ENCODE measurements at regions not wholly inside any gene's neighbourhood (a gene's known extent, or its start where the extent isn't known, plus 50 kb on each side); places are given as distances from the start of the nearest gene placed in this dataset.
"Not testable (repeated sequence)": the region's sequence is repeated elsewhere in the genome, so short reads cannot be mapped to it uniquely, and the experiment has no call there.

DNA sequence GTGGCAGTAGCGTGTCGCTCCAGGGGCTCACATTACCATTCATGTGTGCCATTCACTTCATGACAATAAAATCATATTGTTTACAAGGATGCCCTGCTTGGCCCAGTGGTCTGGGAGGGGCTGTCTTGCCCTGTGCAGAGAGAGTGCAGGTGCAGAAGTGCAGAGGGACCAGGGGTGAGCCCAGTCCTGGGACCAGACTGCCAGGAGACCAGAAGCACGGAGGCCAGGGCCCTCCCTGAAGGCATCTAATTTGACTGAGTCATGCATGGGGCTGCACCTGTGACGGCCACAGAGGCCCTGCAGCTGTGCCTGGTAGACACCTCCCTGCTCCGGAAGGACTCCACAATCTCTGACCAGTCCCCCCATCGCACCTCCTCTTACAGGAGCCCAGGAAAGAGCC lies 164.4 kb upstream of the FOXD4L5 start:
- TF ChIP-seq, protein P1, sequence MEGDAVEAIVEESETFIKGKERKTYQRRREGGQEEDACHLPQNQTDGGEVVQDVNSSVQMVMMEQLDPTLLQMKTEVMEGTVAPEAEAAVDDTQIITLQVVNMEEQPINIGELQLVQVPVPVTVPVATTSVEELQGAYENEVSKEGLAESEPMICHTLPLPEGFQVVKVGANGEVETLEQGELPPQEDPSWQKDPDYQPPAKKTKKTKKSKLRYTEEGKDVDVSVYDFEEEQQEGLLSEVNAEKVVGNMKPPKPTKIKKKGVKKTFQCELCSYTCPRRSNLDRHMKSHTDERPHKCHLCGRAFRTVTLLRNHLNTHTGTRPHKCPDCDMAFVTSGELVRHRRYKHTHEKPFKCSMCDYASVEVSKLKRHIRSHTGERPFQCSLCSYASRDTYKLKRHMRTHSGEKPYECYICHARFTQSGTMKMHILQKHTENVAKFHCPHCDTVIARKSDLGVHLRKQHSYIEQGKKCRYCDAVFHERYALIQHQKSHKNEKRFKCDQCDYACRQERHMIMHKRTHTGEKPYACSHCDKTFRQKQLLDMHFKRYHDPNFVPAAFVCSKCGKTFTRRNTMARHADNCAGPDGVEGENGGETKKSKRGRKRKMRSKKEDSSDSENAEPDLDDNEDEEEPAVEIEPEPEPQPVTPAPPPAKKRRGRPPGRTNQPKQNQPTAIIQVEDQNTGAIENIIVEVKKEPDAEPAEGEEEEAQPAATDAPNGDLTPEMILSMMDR (IDR thresholded peaks at IDR 0.05; ENCODE audit: low read depth, low read length): no peak
- Histone ChIP-seq H3K4me1 (no peaks in the 10 kb centered on the region), H3K4me3 (ENCODE audit: low read depth, low read length) (no peak overlapping the region), H3K27me3 (no peaks in the 10 kb centered on the region), H3K36me3 (no peaks in the 10 kb centered on the region), H3K9me3 (no peaks in the 10 kb centered on the region)
- DNase-seq: no peak

DNA sequence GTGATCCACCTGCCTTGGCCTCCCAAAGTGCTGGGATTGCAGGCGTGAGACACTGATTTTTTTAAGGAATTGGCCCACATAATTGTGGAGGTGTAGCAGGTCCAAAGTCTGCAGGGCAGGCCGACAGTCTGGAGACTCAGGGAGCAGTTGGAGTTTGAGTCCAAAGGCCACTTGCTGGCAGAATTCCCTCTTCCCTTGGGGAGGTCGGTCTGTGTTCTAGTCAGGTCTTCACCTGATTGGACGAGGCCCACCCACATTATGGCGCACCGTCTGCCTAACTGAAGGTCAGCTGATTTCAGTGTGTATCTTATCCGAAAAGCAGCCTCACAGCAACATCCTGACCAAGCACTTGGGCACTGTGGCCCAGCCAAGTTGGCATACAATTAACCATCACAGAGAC lies 162.1 kb upstream of the FOXD4L5 start:
- H3K27me3 ChIP-seq; H3K4me1 ChIP-seq; H3K9me3 ChIP-seq; DNase-seq; H3K4me3 ChIP-seq (ENCODE audit: low read depth, low read length); H3K36me3 ChIP-seq: not testable (repeated sequence)

DNA sequence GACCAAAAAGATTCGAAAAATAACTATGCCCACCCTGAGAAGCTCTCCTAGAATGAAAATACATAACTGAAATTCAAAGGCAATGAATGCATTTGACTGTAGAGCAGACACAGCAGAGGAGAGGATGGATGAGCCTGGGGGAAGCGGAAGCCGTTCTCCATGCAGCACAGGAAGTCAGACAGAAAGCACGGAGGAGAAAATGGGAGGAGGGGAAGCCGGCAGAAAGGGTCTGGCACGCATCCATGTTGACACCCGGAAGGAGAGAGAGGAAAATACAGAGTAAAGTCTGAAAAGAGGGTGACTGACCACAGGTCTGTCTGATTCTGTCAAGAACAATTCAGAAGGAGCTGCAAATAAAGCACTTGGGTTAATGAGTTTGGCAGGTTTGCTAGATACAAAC lies 161.0 kb upstream of the FOXD4L5 start:
- not testable (repeated sequence) for H3K4me1 ChIP-seq; H3K27me3 ChIP-seq; H3K4me3 ChIP-seq (ENCODE audit: low read depth, low read length); H3K36me3 ChIP-seq; H3K9me3 ChIP-seq; DNase-seq

DNA sequence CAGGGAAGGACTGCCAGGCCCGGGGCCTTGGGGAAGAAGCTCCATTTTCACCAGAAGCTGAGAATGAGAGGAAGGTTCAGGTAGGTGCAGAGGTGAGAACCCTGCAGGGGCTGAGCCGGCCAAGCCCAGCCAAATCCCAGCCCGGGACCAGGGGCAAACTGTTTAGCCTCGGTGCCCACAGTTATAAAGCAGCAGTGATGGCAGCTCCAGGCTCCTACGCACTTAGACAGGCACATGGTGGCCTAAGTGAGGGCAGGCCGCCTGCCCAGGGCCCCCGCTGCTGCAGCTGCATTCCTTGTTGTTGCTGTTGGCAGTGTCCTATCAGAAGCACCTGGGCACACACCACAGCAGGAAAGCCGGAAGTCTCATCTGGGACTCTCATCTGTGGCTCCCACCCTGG lies 159.9 kb upstream of the FOXD4L5 start:
- TF ChIP-seq, protein P1 (IDR thresholded peaks at IDR 0.05; ENCODE audit: low read depth, low read length): no peak
- H3K4me1 ChIP-seq: no peaks in the 10 kb centered on the region
- no peak overlapping the region for H3K4me3 ChIP-seq (ENCODE audit: low read depth, low read length)
- no peak for DNase-seq
- H3K9me3 ChIP-seq: no peaks in the 10 kb centered on the region
- no peaks in the 10 kb centered on the region for H3K27me3 ChIP-seq
- no peaks in the 10 kb centered on the region for H3K36me3 ChIP-seq

DNA sequence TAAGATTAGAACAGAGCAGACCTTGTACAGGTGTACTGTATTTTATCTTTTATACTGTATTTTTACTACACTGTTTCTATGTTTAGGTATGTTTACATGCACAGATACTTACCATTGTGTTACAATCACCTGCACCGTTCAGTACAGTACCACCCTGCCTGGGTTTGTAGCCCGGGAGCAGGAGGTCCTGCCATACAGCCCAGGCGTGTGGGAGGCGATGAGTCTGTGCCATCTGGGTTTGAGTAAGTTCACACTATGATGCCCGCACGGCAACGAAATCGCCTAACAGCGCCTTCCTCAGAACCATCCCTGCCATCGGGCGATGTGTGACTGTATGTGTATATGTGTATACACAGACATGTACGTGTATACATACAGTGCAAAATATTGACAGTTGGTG lies 157.1 kb upstream of the FOXD4L5 start:
- not testable (repeated sequence) for H3K36me3 ChIP-seq; H3K27me3 ChIP-seq; H3K4me3 ChIP-seq (ENCODE audit: low read depth, low read length); H3K9me3 ChIP-seq; H3K4me1 ChIP-seq; DNase-seq

DNA sequence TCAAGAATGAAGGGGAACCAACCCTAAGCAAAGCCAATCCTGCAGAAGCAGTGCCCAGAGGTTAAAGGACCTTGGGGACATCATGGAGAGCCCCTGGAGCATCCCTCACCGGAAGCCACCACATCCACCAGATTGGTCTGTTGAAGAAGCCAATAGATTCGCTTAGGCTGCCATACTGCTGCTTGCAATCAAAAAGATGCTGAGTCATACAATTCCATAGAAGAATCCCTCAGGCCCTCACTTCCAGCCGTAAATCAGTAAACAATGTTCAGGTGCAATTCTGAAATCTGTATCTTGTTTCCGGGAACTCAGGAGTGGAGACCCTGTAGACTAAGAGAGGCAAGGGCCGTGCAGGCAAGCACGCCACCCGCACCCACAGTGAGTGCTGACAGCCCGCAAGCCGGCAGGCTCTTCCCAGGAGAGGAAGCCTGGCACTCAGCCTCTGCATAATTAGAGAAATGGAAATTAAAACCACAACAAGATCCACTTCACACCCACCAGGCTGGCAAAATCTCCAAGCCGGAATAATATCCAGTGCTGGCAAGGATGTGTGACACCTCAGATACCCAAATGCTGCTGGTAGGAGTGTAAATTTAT lies 156.4 kb upstream of the FOXD4L5 start:
- not testable (repeated sequence) for H3K36me3 ChIP-seq; H3K4me3 ChIP-seq (ENCODE audit: low read depth, low read length); H3K9me3 ChIP-seq; H3K4me1 ChIP-seq; DNase-seq; H3K27me3 ChIP-seq

DNA sequence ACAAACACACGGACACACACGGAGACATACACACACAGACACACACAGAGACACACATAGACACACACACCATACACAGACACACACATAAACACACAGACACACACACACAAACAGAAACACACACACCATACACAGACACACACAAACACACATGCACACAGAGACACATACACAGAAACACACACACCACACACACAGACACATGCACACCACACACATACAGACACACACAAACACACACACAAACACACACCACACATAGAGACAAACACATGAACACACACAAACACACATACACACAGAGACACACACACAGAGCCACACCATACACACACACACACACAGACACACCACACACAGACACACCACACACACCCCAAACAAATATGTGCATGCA lies 152.7 kb upstream of the FOXD4L5 start:
- Histone ChIP-seq H3K4me3 (ENCODE audit: low read depth, low read length) (no peak overlapping the region), H3K36me3 (no peaks in the 10 kb centered on the region), H3K4me1 (no peaks in the 10 kb centered on the region), H3K9me3 (peaks cover 2% of the 10 kb centered on the region; the same call in 1 of the 2 replicates), H3K27me3 (no peaks in the 10 kb centered on the region)
- DNase-seq: no peak
- TF ChIP-seq, protein P1 (IDR thresholded peaks at IDR 0.05; ENCODE audit: low read depth, low read length): no peak

DNA sequence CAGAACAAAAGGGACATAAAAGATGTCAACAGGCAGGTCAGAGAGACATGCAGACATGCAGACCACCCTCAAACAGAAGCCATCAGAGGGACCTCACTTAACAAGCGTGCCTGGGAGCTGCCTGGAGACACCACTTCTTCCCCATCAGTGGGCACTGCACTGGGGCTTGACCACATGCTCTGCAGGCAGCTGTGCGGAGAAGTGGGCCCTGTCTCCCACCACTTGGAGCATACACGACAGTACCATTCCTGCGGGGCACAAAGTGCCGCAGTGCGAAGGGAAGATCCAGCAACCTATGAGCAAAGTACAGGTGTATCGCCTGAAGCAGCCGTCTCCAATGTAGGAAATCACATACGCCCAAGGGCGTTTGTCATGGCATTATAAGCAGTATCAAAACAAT lies 150.5 kb upstream of the FOXD4L5 start:
- no peak for DNase-seq
- TF ChIP-seq, protein P1 (IDR thresholded peaks at IDR 0.05; ENCODE audit: low read depth, low read length): no peak
- Histone ChIP-seq H3K4me1 (no peaks in the 10 kb centered on the region), H3K27me3 (no peaks in the 10 kb centered on the region), H3K9me3 (peaks cover 2% of the 10 kb centered on the region; the same call in 1 of the 2 replicates), H3K36me3 (no peaks in the 10 kb centered on the region), H3K4me3 (ENCODE audit: low read depth, low read length) (no peak overlapping the region)

Measured in BE2C (cell line).